WTC11 (cell line): ENCODE measurements at regions not wholly inside any gene's neighbourhood (a gene's known extent, or its start where the extent isn't known, plus 50 kb on each side); places are given as distances from the start of the nearest gene placed in this dataset.

ENCODE experiments used
- ATAC-seq: fragments of 200-7000 bp; cut with Tn5 transposase; 2 replicates; pipeline ENCODE4 v1.10.0; 2021; ENCODE audit warnings: mild to moderate bottlenecking, moderate library complexity
- CTCF ChIA-PET: fragments of 300-600 bp; sonication (Branson Sonifier 250); formaldehyde crosslinking; loops from one replicate; lab custom pipeline; 2021; ENCODE audit warnings: antibody characterized with exemption; lab: Charles Lee
- POLR2A ChIA-PET: fragments of 350-600 bp; sonication (Branson Sonifier 250); formaldehyde crosslinking; loops from one replicate; lab custom pipeline; 2021; ENCODE audit warnings: antibody characterized with exemption; lab: Charles Lee
- DNase-seq: peaks from one replicate; pipeline ENCODE4 v3.0.0; 2021; ENCODE audit warnings: low spot score
- H3K27ac Mint-ChIP-seq: 2 replicates; pipeline ENCODE4 v1.8.0; 2021; ENCODE audit warnings: mixed read lengths
- H3K27me3 Mint-ChIP-seq: 2 replicates; pipeline ENCODE4 v1.8.0; 2021; ENCODE audit warnings: low read depth, mild to moderate bottlenecking, moderate library complexity, mixed read lengths
- H3K36me3 Mint-ChIP-seq: 2 replicates; pipeline ENCODE4 v1.8.0; 2021; ENCODE audit warnings: mixed read lengths
- H3K4me1 Mint-ChIP-seq: 2 replicates; pipeline ENCODE4 v1.8.0; 2022; ENCODE audit warnings: mixed read lengths
- H3K4me3 Mint-ChIP-seq: 2 replicates; pipeline ENCODE4 v1.8.0; 2021; ENCODE audit warnings: mild to moderate bottlenecking, moderate library complexity, mixed read lengths
- H3K9me3 Mint-ChIP-seq: 2 replicates; pipeline ENCODE4 v1.8.0; 2021; ENCODE audit warnings: mixed read lengths
- CBFB ChIP-seq: sonication (generic); formaldehyde crosslinking; IDR thresholded peaks from 2 replicates; pipeline ENCODE4 v1.8.1; 2022; ENCODE audit warnings: mild to moderate bottlenecking, low read depth, missing genetic modification reagents
- ESRRA ChIP-seq: sonication (generic); formaldehyde crosslinking; IDR thresholded peaks from 2 replicates; pipeline ENCODE4 v1.8.1; 2022; ENCODE audit warnings: mild to moderate bottlenecking, missing genetic modification reagents, borderline replicate concordance
- FOXK1 ChIP-seq: sonication (generic); formaldehyde crosslinking; IDR thresholded peaks from 2 replicates; pipeline ENCODE4 v1.8.0; 2022; ENCODE audit warnings: mild to moderate bottlenecking, moderate library complexity, missing genetic modification reagents
- GABPB1 ChIP-seq: sonication (generic); formaldehyde crosslinking; IDR thresholded peaks from 2 replicates; pipeline ENCODE4 v1.8.1; 2023; ENCODE audit warnings: mild to moderate bottlenecking, missing genetic modification reagents
- MYBL2 ChIP-seq: sonication (generic); formaldehyde crosslinking; IDR thresholded peaks from 2 replicates; pipeline ENCODE4 v1.8.1; 2023; ENCODE audit warnings: mild to moderate bottlenecking, moderate library complexity, missing genetic modification reagents
- NFE2L1 ChIP-seq: sonication (generic); formaldehyde crosslinking; IDR thresholded peaks from 2 replicates; pipeline ENCODE4 v1.8.1; 2023; ENCODE audit warnings: missing genetic modification reagents
- NFYB ChIP-seq: sonication (generic); formaldehyde crosslinking; conservative IDR thresholded peaks from 2 replicates; pipeline ENCODE4 v1.8.0; 2022; ENCODE audit warnings: low read depth, missing genetic modification reagents
- NR1H2 ChIP-seq: sonication (generic); formaldehyde crosslinking; IDR thresholded peaks from 2 replicates; pipeline ENCODE4 v1.9.0; 2021; ENCODE audit warnings: mild to moderate bottlenecking, moderate library complexity, missing genetic modification reagents
- RORB ChIP-seq: fragments of 250-450 bp; sonication (Bioruptor Pico); IDR thresholded peaks from 2 replicates; pipeline ENCODE4 v1.9.0; 2021; ENCODE audit warnings: mild to moderate bottlenecking
- SOX15 ChIP-seq: fragments of 250-450 bp; sonication (Bioruptor Pico); IDR thresholded peaks from 2 replicates; pipeline ENCODE4 v1.9.0; 2021; ENCODE audit warnings: mild to moderate bottlenecking
- TEAD1 ChIP-seq: sonication (generic); formaldehyde crosslinking; IDR thresholded peaks from 2 replicates; pipeline ENCODE4 v1.8.0; 2022; ENCODE audit warnings: mild to moderate bottlenecking, missing genetic modification reagents
- TEAD4 ChIP-seq: sonication (generic); formaldehyde crosslinking; IDR thresholded peaks from 2 replicates; pipeline ENCODE4 v1.8.0; 2022; ENCODE audit warnings: mild to moderate bottlenecking, missing genetic modification reagents
- USF1 ChIP-seq: sonication (generic); formaldehyde crosslinking; IDR thresholded peaks from 2 replicates; pipeline ENCODE4 v1.8.0; 2022; ENCODE audit warnings: mild to moderate bottlenecking, missing genetic modification reagents
- USF2 ChIP-seq: sonication (generic); formaldehyde crosslinking; IDR thresholded peaks from 2 replicates; pipeline ENCODE4 v1.8.1; 2023; ENCODE audit warnings: mild to moderate bottlenecking, missing genetic modification reagents, moderate library complexity
- ZBTB21 ChIP-seq: sonication (generic); formaldehyde crosslinking; IDR thresholded peaks from 2 replicates; pipeline ENCODE4 v1.8.1; 2023; ENCODE audit warnings: mild to moderate bottlenecking, missing genetic modification reagents, borderline replicate concordance
- ZNF416 ChIP-seq: fragments of 250-450 bp; sonication (Bioruptor Pico); IDR thresholded peaks from 2 replicates; pipeline ENCODE4 v1.9.0; 2021; ENCODE audit warnings: mild to moderate bottlenecking, inconsistent platforms
- ZNF532 ChIP-seq: fragments of 250-450 bp; sonication (Bioruptor Pico); IDR thresholded peaks from 2 replicates; pipeline ENCODE4 v1.9.0; 2021; ENCODE audit warnings: mild to moderate bottlenecking, borderline replicate concordance
- TF ChIP-seq, protein P1 (sequence below): sonication (generic); formaldehyde crosslinking; IDR thresholded peaks from 2 replicates; pipeline ENCODE4 v1.8.1; 2023; ENCODE audit warnings: mild to moderate bottlenecking, missing genetic modification reagents, borderline replicate concordance
- TF ChIP-seq, protein P2 (sequence below): sonication (generic); formaldehyde crosslinking; IDR thresholded peaks from 2 replicates; pipeline ENCODE4 v1.8.1; 2023; ENCODE audit warnings: mild to moderate bottlenecking, missing genetic modification reagents
- TF ChIP-seq, protein P3 (sequence below): sonication (generic); formaldehyde crosslinking; IDR thresholded peaks from 2 replicates; pipeline ENCODE4 v1.8.1; 2022; ENCODE audit warnings: low read depth, missing genetic modification reagents, borderline replicate concordance

GRCh38 chr16:77536809-77537208, 102.0 kb upstream of the ADAMTS18 start (continued):
- no peak for TF ChIP-seq ZNF532 (CRISPR knock-in tag)
- TF ChIP-seq CBFB (CRISPR knock-in tag): no peak
- TF ChIP-seq MYBL2 (CRISPR knock-in tag): no peak
- no peak for TF ChIP-seq SOX15 (CRISPR knock-in tag)
- TF ChIP-seq, protein P1, sequence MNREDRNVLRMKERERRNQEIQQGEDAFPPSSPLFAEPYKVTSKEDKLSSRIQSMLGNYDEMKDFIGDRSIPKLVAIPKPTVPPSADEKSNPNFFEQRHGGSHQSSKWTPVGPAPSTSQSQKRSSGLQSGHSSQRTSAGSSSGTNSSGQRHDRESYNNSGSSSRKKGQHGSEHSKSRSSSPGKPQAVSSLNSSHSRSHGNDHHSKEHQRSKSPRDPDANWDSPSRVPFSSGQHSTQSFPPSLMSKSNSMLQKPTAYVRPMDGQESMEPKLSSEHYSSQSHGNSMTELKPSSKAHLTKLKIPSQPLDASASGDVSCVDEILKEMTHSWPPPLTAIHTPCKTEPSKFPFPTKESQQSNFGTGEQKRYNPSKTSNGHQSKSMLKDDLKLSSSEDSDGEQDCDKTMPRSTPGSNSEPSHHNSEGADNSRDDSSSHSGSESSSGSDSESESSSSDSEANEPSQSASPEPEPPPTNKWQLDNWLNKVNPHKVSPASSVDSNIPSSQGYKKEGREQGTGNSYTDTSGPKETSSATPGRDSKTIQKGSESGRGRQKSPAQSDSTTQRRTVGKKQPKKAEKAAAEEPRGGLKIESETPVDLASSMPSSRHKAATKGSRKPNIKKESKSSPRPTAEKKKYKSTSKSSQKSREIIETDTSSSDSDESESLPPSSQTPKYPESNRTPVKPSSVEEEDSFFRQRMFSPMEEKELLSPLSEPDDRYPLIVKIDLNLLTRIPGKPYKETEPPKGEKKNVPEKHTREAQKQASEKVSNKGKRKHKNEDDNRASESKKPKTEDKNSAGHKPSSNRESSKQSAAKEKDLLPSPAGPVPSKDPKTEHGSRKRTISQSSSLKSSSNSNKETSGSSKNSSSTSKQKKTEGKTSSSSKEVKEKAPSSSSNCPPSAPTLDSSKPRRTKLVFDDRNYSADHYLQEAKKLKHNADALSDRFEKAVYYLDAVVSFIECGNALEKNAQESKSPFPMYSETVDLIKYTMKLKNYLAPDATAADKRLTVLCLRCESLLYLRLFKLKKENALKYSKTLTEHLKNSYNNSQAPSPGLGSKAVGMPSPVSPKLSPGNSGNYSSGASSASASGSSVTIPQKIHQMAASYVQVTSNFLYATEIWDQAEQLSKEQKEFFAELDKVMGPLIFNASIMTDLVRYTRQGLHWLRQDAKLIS (CRISPR knock-in tag): no peak
- TF ChIP-seq USF2 (CRISPR knock-in tag): no peak
- TF ChIP-seq, protein P2, sequence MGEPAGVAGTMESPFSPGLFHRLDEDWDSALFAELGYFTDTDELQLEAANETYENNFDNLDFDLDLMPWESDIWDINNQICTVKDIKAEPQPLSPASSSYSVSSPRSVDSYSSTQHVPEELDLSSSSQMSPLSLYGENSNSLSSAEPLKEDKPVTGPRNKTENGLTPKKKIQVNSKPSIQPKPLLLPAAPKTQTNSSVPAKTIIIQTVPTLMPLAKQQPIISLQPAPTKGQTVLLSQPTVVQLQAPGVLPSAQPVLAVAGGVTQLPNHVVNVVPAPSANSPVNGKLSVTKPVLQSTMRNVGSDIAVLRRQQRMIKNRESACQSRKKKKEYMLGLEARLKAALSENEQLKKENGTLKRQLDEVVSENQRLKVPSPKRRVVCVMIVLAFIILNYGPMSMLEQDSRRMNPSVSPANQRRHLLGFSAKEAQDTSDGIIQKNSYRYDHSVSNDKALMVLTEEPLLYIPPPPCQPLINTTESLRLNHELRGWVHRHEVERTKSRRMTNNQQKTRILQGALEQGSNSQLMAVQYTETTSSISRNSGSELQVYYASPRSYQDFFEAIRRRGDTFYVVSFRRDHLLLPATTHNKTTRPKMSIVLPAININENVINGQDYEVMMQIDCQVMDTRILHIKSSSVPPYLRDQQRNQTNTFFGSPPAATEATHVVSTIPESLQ: no peak

- H3K4me1 Mint-ChIP-seq: peaks cover 17% of the 10 kb centered on the region
- H3K27ac Mint-ChIP-seq: no peak overlapping the region
- peaks cover 2% of the 10 kb centered on the region; the same call in 1 of the 2 replicates for H3K27me3 Mint-ChIP-seq
- ATAC-seq (no peak), DNase-seq (no peak)
- H3K9me3 Mint-ChIP-seq: no peaks in the 10 kb centered on the region
- TF ChIP-seq TEAD4 (CRISPR knock-in tag) (no peak), NR1H2 (no peak), FOXK1 (CRISPR knock-in tag) (no peak)
- POLR2A ChIA-PET: no interaction called here
- H3K36me3 Mint-ChIP-seq: no peaks in the 10 kb centered on the region
- H3K4me3 Mint-ChIP-seq: no peak overlapping the region
- CTCF ChIA-PET: no interaction called here
These were observed 104.7 kb upstream of the ADAMTS18 start for GRCh38 chr16:77539421-77540034.

DNA sequence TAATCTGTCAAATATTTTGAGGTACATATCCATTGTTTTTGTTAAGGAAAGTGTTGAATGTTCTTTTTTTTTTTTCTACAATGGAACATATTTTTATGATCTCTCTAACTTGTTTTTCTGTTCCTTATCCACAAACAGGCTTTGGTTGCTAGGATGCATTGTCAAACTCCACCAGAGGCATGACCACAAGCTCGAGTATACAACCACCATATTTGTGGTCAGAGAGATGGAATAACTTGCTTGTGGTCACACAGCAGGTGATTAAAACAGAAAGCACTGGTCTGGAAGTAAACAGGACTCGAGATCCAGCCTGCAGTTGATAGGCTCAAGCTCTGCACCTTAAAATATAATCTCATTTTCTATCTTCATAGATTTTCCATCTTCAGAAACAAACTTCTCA, 105.8 kb upstream of the ADAMTS18 start:
- 0 out of 2 replicates have a peak, but pooled peaks cover 2% of the 10 kb centered on the region for H3K27me3 Mint-ChIP-seq
- ChIA-PET CTCF (no interaction called here), POLR2A (no interaction called here)
- no peaks in the 10 kb centered on the region for H3K36me3 Mint-ChIP-seq
- ATAC-seq (no peak), DNase-seq (no peak)
- peaks cover 17% of the 10 kb centered on the region for H3K4me1 Mint-ChIP-seq
- H3K4me3 Mint-ChIP-seq: no peak overlapping the region
- H3K9me3 Mint-ChIP-seq: no peaks in the 10 kb centered on the region
- peak overlapping the region; percentile 82 for H3K27ac Mint-ChIP-seq
- TF ChIP-seq, protein P3, sequence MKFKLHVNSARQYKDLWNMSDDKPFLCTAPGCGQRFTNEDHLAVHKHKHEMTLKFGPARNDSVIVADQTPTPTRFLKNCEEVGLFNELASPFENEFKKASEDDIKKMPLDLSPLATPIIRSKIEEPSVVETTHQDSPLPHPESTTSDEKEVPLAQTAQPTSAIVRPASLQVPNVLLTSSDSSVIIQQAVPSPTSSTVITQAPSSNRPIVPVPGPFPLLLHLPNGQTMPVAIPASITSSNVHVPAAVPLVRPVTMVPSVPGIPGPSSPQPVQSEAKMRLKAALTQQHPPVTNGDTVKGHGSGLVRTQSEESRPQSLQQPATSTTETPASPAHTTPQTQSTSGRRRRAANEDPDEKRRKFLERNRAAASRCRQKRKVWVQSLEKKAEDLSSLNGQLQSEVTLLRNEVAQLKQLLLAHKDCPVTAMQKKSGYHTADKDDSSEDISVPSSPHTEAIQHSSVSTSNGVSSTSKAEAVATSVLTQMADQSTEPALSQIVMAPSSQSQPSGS (CRISPR knock-in tag): no peak
- TF ChIP-seq RORB (no peak), NFYB (CRISPR knock-in tag) (no peak), SOX15 (CRISPR knock-in tag) (no peak), GABPB1 (CRISPR knock-in tag) (no peak), ZBTB21 (CRISPR knock-in tag) (no peak), TEAD1 (no peak), USF1 (CRISPR knock-in tag) (no peak), NFE2L1 (CRISPR knock-in tag) (no peak), ESRRA (no peak), ZNF416 (CRISPR knock-in tag) (no peak)
